ENCODE measurements at regions not wholly inside any gene's neighbourhood (a gene's known extent, or its start where the extent isn't known, plus 50 kb on each side); places are given as distances from the start of the nearest gene placed in this dataset.

DNA sequence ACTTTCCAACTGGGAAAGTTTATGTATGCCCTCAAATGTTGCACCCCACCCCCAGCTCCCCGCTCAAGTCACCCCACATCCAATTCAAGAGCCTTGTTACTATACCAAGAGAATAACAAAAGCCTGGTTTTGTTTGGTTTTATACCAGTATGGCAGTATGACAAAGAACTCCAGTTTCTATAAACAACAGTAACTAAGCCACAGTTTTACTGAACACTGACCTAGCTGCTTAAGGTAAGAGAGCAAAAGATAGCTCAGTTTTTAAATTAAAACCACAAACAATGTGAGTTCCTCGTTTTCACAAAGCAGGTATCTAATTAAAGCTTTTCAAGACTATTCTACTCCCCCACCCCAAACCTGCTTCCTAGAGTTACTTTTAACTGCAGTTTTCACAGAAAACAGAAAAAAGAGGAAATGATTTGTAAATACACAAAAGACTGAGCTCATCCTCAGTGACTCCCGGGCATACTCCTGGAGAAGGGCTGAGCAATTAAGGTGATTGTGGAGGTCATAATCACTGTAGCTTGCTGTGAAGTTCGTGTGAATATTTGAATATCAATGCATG, 59.3 kb upstream of the LHX8 start (continued):
- TF ChIP-seq ZNF770 (CRISPR knock-in tag; IDR thresholded peaks at IDR 0.05) (no peak), HMG20A (CRISPR knock-in tag; IDR thresholded peaks at IDR 0.05; ENCODE audit: borderline replicate concordance) (no peak), GATAD2A (CRISPR knock-in tag; IDR thresholded peaks at IDR 0.05) (no peak), ZNF704 (CRISPR knock-in tag; IDR thresholded peaks at IDR 0.05; ENCODE audit: borderline replicate concordance) (no peak)

GRCh38 chr1:75079538-75080290, 54.5 kb upstream of the LHX8 start:
- no peak overlapping the region for H3K27ac ChIP-seq (ENCODE audit: extremely low read length, insufficient read depth, low read length)
- no peak overlapping the region for H3K9ac ChIP-seq (ENCODE audit: insufficient read depth, low read depth, low read length)
- ATAC-seq (no peak), DNase-seq (ENCODE audit: low spot score) (no peak), FAIRE-seq (no peak)
- no peaks in the 10 kb centered on the region for H3K36me3 ChIP-seq (replicated peaks in 1 of 2; ENCODE audit: control insufficient read depth in 1 of 2, insufficient read depth in 2 of 2, low read length in 2 of 2)
- H3K27me3 ChIP-seq (ENCODE audit: control insufficient read depth in 1 of 2, insufficient read depth in 2 of 2, low read length in 2 of 2), result no peaks in the 10 kb centered on the region
- TF ChIP-seq ZNF598 (CRISPR knock-in tag; IDR thresholded peaks at IDR 0.05; ENCODE audit: borderline replicate concordance) (no peak), REXO4 (CRISPR knock-in tag; IDR thresholded peaks at IDR 0.05; ENCODE audit: borderline replicate concordance) (no peak), ZNF20 (CRISPR knock-in tag; IDR thresholded peaks at IDR 0.05) (no peak), ZNF569 (CRISPR knock-in tag; IDR thresholded peaks at IDR 0.05; ENCODE audit: borderline replicate concordance) (no peak), SP2 (CRISPR knock-in tag; IDR thresholded peaks at IDR 0.05) (no peak), KMT2A (CRISPR knock-in tag; IDR thresholded peaks at IDR 0.05) (no peak), PPARG (CRISPR knock-in tag; conservative IDR thresholded peaks at IDR 0.05) (no peak)
- TF ChIP-seq, protein P1, sequence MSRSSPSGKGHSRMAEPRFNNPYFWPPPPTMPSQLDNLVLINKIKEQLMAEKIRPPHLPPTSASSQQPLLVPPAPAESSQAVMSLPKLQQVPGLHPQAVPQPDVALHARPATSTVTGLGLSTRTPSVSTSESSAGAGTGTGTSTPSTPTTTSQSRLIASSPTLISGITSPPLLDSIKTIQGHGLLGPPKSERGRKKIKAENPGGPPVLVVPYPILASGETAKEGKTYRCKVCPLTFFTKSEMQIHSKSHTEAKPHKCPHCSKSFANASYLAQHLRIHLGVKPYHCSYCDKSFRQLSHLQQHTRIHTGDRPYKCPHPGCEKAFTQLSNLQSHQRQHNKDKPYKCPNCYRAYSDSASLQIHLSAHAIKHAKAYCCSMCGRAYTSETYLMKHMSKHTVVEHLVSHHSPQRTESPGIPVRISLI (CRISPR knock-in tag; IDR thresholded peaks at IDR 0.05; ENCODE audit: borderline replicate concordance), result no peak
- intact Hi-C loops (cut with micrococcal nuclease; ENCODE audit: unreplicated experiment) (no loop called here), in situ Hi-C loops (cut with HindIII; ENCODE audit: extremely low pct_ligation_motif_present, low pct_unique_long_range_greater_than_20kb) (no loop called here)
- ChIA-PET CTCF (ENCODE audit: low intra/inter-chr PET ratio, low total read pairs) (no interaction called here), POLR2A (no interaction called here)
- no peak overlapping the region for H3K4me2 ChIP-seq (ENCODE audit: low read depth, low read length)
- H3K9me3 ChIP-seq (ENCODE audit: low read length), result no peaks in the 10 kb centered on the region
- H4K20me1 ChIP-seq (ENCODE audit: insufficient read depth, low read length), result no peaks in the 10 kb centered on the region
- no peaks in the 10 kb centered on the region for H3K79me2 ChIP-seq (ENCODE audit: insufficient read depth, low read length)
- H3K4me3 ChIP-seq (replicated peaks in 1 of 3; ENCODE audit: insufficient read depth in 1 of 3, low read depth in 2 of 3, low read length in 3 of 3), result no peak overlapping the region
- no peak overlapping the region for H2AFZ ChIP-seq (ENCODE audit: low read length)
- no peaks in the 10 kb centered on the region for H3K4me1 ChIP-seq (ENCODE audit: insufficient read depth, low read length)
- BruUV-seq (replicated peaks), result no TSS peak
- WGBS (ENCODE audit: low lambda C conversion rate), result 0% methylated on average over 4 of the region's 4 CpGs
